SU-DHL-6 (cell line): ENCODE measurements at regions not wholly inside any gene's neighbourhood (a gene's known extent, or its start where the extent isn't known, plus 50 kb on each side); places are given as distances from the start of the nearest gene placed in this dataset.

Experiments
- H2AFZ ChIP-seq: fragments of 200-600 bp; sonication (generic); 2 replicates; pipeline ENCODE4 v1.6.1; 2014; ENCODE audit warnings: low read depth, mild to moderate bottlenecking, moderate library complexity, mixed read lengths, antibody characterized with exemption, low read length; ENCODE audit not compliant: severe bottlenecking
- H3F3A ChIP-seq: fragments of 200-600 bp; shearing (Covaris generic); 2 replicates; pipeline ENCODE4 v1.6.0; 2016; ENCODE audit warnings: antibody characterized with exemption, mild to moderate bottlenecking; ENCODE audit not compliant: insufficient read depth
- H3K27ac ChIP-seq: fragments of 200-600 bp; sonication (generic); 2 replicates; pipeline ENCODE4 v1.5.1; 2016; ENCODE audit warnings: low read depth, mild to moderate bottlenecking, low read length, moderate library complexity, mixed read lengths
- H3K27me3 ChIP-seq: fragments of 200-600 bp; sonication (generic), shearing (Covaris generic); 2 replicates; pipeline ENCODE4 v1.6.0; 2014; ENCODE audit warnings: mild to moderate bottlenecking, low read length
- H3K36me3 ChIP-seq: fragments of 200-600 bp; sonication (generic); 2 replicates; pipeline ENCODE4 v1.6.1; 2014; ENCODE audit warnings: mild to moderate bottlenecking, low read length, mixed read lengths
- H3K4me2 ChIP-seq: fragments of 300-600, 200-600 bp; shearing (Covaris generic), sonication (generic); 2 replicates; pipeline ENCODE4 v1.6.0; 2014; ENCODE audit warnings: low read length, low read depth, mild to moderate bottlenecking; ENCODE audit not compliant: poor library complexity, severe bottlenecking
- H3K4me3 ChIP-seq: fragments of 200-600 bp; sonication (generic); 2 replicates; pipeline ENCODE4 v1.5.1; 2014; ENCODE audit warnings: antibody characterized with exemption, low read length, mild to moderate bottlenecking, mixed read lengths; ENCODE audit not compliant: insufficient read depth, poor library complexity, severe bottlenecking
- H3K79me2 ChIP-seq: fragments of 200-600 bp; sonication (generic); 2 replicates; pipeline ENCODE4 v1.6.1; 2014; ENCODE audit warnings: mild to moderate bottlenecking, low read length, moderate library complexity; ENCODE audit not compliant: insufficient read depth
- H3K9ac ChIP-seq: fragments of 200-600 bp; sonication (generic); 2 replicates; pipeline ENCODE4 v1.7.0; 2014; ENCODE audit warnings: mild to moderate bottlenecking, low read length
- H3K9me2 ChIP-seq: fragments of 200-600 bp; sonication (generic); replicated peaks from 2 replicates; pipeline ENCODE4 v1.6.1; 2014; ENCODE audit warnings: low read length; ENCODE audit not compliant: insufficient read depth
- H3K9me3 ChIP-seq: fragments of 200-600 bp; sonication (generic); 2 replicates; pipeline ENCODE4 v1.6.1; 2014; ENCODE audit warnings: low read length, mixed read lengths; ENCODE audit not compliant: insufficient read depth
- H4K20me1 ChIP-seq: fragments of 200-600 bp; sonication (generic); 2 replicates; pipeline ENCODE4 v1.6.1; 2014; ENCODE audit warnings: low read depth, mild to moderate bottlenecking, antibody characterized with exemption, low read length, moderate library complexity, mixed read lengths
- CTCF ChIP-seq: fragments of 200-600 bp; sonication (generic); IDR thresholded peaks from one replicate; pipeline ENCODE4 v1.5.1; 2017; ENCODE audit warnings: antibody characterized with exemption, mild to moderate bottlenecking, low read length, moderate library complexity; ENCODE audit not compliant: insufficient read depth, poor library complexity, severe bottlenecking
- EZH2phosphoT487 ChIP-seq: fragments of 200-600 bp; sonication (generic), shearing (Covaris generic); conservative IDR thresholded peaks from 2 replicates; pipeline ENCODE4 v1.6.1; 2018; ENCODE audit warnings: mild to moderate bottlenecking, antibody characterized with exemption, low read length, moderate library complexity, mixed read lengths

- Histone ChIP-seq H3K27me3 (no peaks in the 10 kb centered on the region), H4K20me1 (no peaks in the 10 kb centered on the region), H3K4me3 (no peak overlapping the region), H3K9ac (no peak overlapping the region), H3F3A (no peaks in the 10 kb centered on the region), H3K9me2 (no peaks in the 10 kb centered on the region), H3K79me2 (no peaks in the 10 kb centered on the region), H2AFZ (no peak overlapping the region), H3K36me3 (no peaks in the 10 kb centered on the region), H3K27ac (no peak overlapping the region), H3K4me2 (no peak overlapping the region), H3K9me3 (no peaks in the 10 kb centered on the region)
- TF ChIP-seq CTCF (no peak), EZH2phosphoT487 (no peak)
Measured at GRCh38 chr10:47173929-47174442, 126.0 kb upstream of the GDF10 start.

- no peaks in the 10 kb centered on the region for H3K79me2 ChIP-seq
- no peak overlapping the region for H3K9ac ChIP-seq
- no peak overlapping the region for H3K27ac ChIP-seq
- no peak overlapping the region for H3K4me2 ChIP-seq
- H3K36me3 ChIP-seq: no peaks in the 10 kb centered on the region
- no peak for TF ChIP-seq EZH2phosphoT487
- TF ChIP-seq CTCF: no peak
- no peaks in the 10 kb centered on the region for H4K20me1 ChIP-seq
- no peaks in the 10 kb centered on the region for H3K9me3 ChIP-seq
- H3F3A ChIP-seq: no peaks in the 10 kb centered on the region
- no peaks in the 10 kb centered on the region for H3K9me2 ChIP-seq
- no peak overlapping the region for H3K4me3 ChIP-seq
- H2AFZ ChIP-seq: no peak overlapping the region
- no peaks in the 10 kb centered on the region for H3K27me3 ChIP-seq
Measured at GRCh38 chr10:47175181-47176123, 124.5 kb upstream of the GDF10 start.

- Histone ChIP-seq H3K4me2 (no peak overlapping the region), H3K9me3 (no peaks in the 10 kb centered on the region), H3K36me3 (no peaks in the 10 kb centered on the region), H3F3A (no peaks in the 10 kb centered on the region), H3K4me3 (no peak overlapping the region), H4K20me1 (no peaks in the 10 kb centered on the region), H2AFZ (no peak overlapping the region), H3K79me2 (no peaks in the 10 kb centered on the region), H3K27ac (no peak overlapping the region), H3K9me2 (no peaks in the 10 kb centered on the region), H3K9ac (no peak overlapping the region), H3K27me3 (no peaks in the 10 kb centered on the region)
- TF ChIP-seq CTCF (no peak), EZH2phosphoT487 (no peak)
Measured at GRCh38 chr10:47176206-47176902, 123.6 kb upstream of the GDF10 start.
